H9 (cell line): ENCODE measurements at regions not wholly inside any gene's neighbourhood (a gene's known extent, or its start where the extent isn't known, plus 50 kb on each side); places are given as distances from the start of the nearest gene placed in this dataset.

Experiments used
- DNase-seq: peaks from one replicate; pipeline ENCODE4 v3.0.0-alpha.2; 2017
- H2AFZ ChIP-seq: one replicate; pipeline ENCODE4 v1.6.1; 2013; ENCODE audit warnings: mild to moderate bottlenecking, low read length, control low read depth, moderate library complexity
- H2AK5ac ChIP-seq: 2 replicates; pipeline ENCODE4 v1.6.1; 2013; ENCODE audit warnings: low read length, control low read depth, mixed read lengths; ENCODE audit not compliant: insufficient read length
- H2BK120ac ChIP-seq: one replicate; pipeline ENCODE4 v1.6.1; 2013; ENCODE audit warnings: low read depth, mild to moderate bottlenecking, low read length, control low read depth, inconsistent platforms; ENCODE audit not compliant: poor library complexity, severe bottlenecking
- H2BK12ac ChIP-seq: 2 replicates; pipeline ENCODE4 v1.6.1; 2013; ENCODE audit warnings: low read length, control low read depth, mixed read lengths, low read depth; ENCODE audit not compliant: insufficient read length
- H2BK15ac ChIP-seq: 2 replicates; pipeline ENCODE4 v1.6.1; 2013; ENCODE audit warnings: low read depth, low read length, control low read depth
- H2BK20ac ChIP-seq: one replicate; pipeline ENCODE4 v1.6.1; 2013; ENCODE audit warnings: low read depth, mild to moderate bottlenecking, low read length, control low read depth, inconsistent platforms; ENCODE audit not compliant: poor library complexity, severe bottlenecking
- H2BK5ac ChIP-seq: 2 replicates; pipeline ENCODE4 v1.6.1; 2013; ENCODE audit warnings: low read length, control low read depth, mixed read lengths; ENCODE audit not compliant: insufficient read length
- H3K14ac ChIP-seq: 2 replicates; pipeline ENCODE4 v1.6.1; 2013; ENCODE audit warnings: low read length, control low read depth; ENCODE audit not compliant: insufficient read depth
- H3K18ac ChIP-seq: 2 replicates; pipeline ENCODE4 v1.6.1; 2013; ENCODE audit warnings: low read depth, mild to moderate bottlenecking, mixed read lengths, low read length, control low read depth; ENCODE audit not compliant: insufficient read length
- H3K23ac ChIP-seq: 2 replicates; pipeline ENCODE4 v1.6.1; 2013; ENCODE audit warnings: low read length, control low read depth, mixed read lengths, low read depth; ENCODE audit not compliant: insufficient read length
- H3K23me2 ChIP-seq: 2 replicates; pipeline ENCODE4 v1.6.1; 2013; ENCODE audit warnings: low read depth, mild to moderate bottlenecking, mixed read lengths, low read length, control low read depth; ENCODE audit not compliant: insufficient read length, poor library complexity, severe bottlenecking
- H3K27ac ChIP-seq: 2 replicates; pipeline ENCODE4 v1.5.1; 2013; ENCODE audit warnings: low read length, control low read depth, mixed read lengths, low read depth; ENCODE audit not compliant: insufficient read length
- H3K27me3 ChIP-seq: 2 replicates; pipeline ENCODE4 v1.6.1; 2013; ENCODE audit warnings: low read length, control low read depth, inconsistent platforms; ENCODE audit not compliant: insufficient read depth
- H3K4ac ChIP-seq: 2 replicates; pipeline ENCODE4 v1.6.1; 2013; ENCODE audit warnings: low read depth, mild to moderate bottlenecking, control low read depth, inconsistent platforms, low read length, moderate library complexity
- H3K4me1 ChIP-seq: 2 replicates; pipeline ENCODE4 v1.6.1; 2013; ENCODE audit warnings: low read length, control low read depth, inconsistent platforms; ENCODE audit not compliant: insufficient read depth
- H3K4me2 ChIP-seq: 2 replicates; pipeline ENCODE4 v1.6.1; 2013; ENCODE audit warnings: low read length, control low read depth, mixed read lengths; ENCODE audit not compliant: insufficient read length, insufficient read depth
- H3K56ac ChIP-seq: 2 replicates; pipeline ENCODE4 v1.6.1; 2013; ENCODE audit warnings: low read depth, mild to moderate bottlenecking, mixed read lengths, low read length, control low read depth; ENCODE audit not compliant: insufficient read length
- H3K79me1 ChIP-seq: 2 replicates; pipeline ENCODE4 v1.6.1; 2013; ENCODE audit warnings: low read depth, mild to moderate bottlenecking, moderate library complexity, low read length, control low read depth, inconsistent platforms; ENCODE audit not compliant: insufficient read depth, poor library complexity, severe bottlenecking
- H3K79me2 ChIP-seq: 2 replicates; pipeline ENCODE4 v1.6.1; 2013; ENCODE audit warnings: low read length, control low read depth, inconsistent platforms; ENCODE audit not compliant: insufficient read depth
- H3K9ac ChIP-seq: 2 replicates; pipeline ENCODE4 v1.6.1; 2013; ENCODE audit warnings: low read length, control low read depth, mixed read lengths; ENCODE audit not compliant: insufficient read length; ENCODE audit errors: extremely low read depth
- H3K9me3 ChIP-seq: one replicate; pipeline ENCODE4 v1.6.1; 2013; ENCODE audit warnings: low read depth, low read length, inconsistent platforms; ENCODE audit not compliant: control insufficient read depth
- H3T11ph ChIP-seq: one replicate; pipeline ENCODE4 v1.6.1; 2013; ENCODE audit warnings: mild to moderate bottlenecking, low read length, control low read depth, inconsistent platforms
- H4K20me1 ChIP-seq: one replicate; pipeline ENCODE4 v1.6.1; 2013; ENCODE audit not compliant: control insufficient read depth, insufficient read length, insufficient read depth
- H4K5ac ChIP-seq: 2 replicates; pipeline ENCODE4 v1.6.1; 2013; ENCODE audit warnings: low read depth, mild to moderate bottlenecking, mixed read lengths, low read length, control low read depth; ENCODE audit not compliant: insufficient read length
- H4K8ac ChIP-seq: replicated peaks from 2 replicates; pipeline ENCODE4 v1.6.1; 2013; ENCODE audit warnings: low read length, control low read depth, mixed read lengths, low read depth; ENCODE audit not compliant: insufficient read length
- H4K91ac ChIP-seq: 2 replicates; pipeline ENCODE4 v1.6.1; 2013; ENCODE audit warnings: low read depth, mild to moderate bottlenecking, moderate library complexity, mixed read lengths, low read length, control low read depth; ENCODE audit not compliant: insufficient read length
- H3K27ac Mint-ChIP-seq, 3 experiments: 2 replicates in 2 of 3; 3 replicates in 1 of 3; pipeline ENCODE4 v1.8.0; 2020 to 2021; ENCODE audit warnings: mixed read lengths in 3 of 3, mild to moderate bottlenecking in 1 of 3, moderate library complexity in 1 of 3
- H3K27me3 Mint-ChIP-seq: 2 replicates; pipeline ENCODE4 v1.8.0; 2021; ENCODE audit warnings: low read depth, mild to moderate bottlenecking, moderate library complexity, mixed read lengths
- H3K36me3 Mint-ChIP-seq, 3 experiments: 2 replicates in 2 of 3; 3 replicates in 1 of 3; pipeline ENCODE4 v1.8.0; 2020 to 2021; ENCODE audit warnings: low read depth in 3 of 3, mixed read lengths in 3 of 3; ENCODE audit not compliant: insufficient read depth in 1 of 3
- H3K4me1 Mint-ChIP-seq, 2 experiments: 2 replicates each; pipeline ENCODE4 v1.8.0; 2020; ENCODE audit warnings: mixed read lengths in 2 of 2
- H3K4me3 Mint-ChIP-seq, 2 experiments: 2 replicates in 1 of 2; 3 replicates in 1 of 2; pipeline ENCODE4 v1.8.0; 2020 to 2021; ENCODE audit warnings: mild to moderate bottlenecking in 2 of 2, mixed read lengths in 2 of 2, moderate library complexity in 1 of 2
- H3K9me3 Mint-ChIP-seq, 2 experiments: 2 replicates in 1 of 2; 3 replicates in 1 of 2; pipeline ENCODE4 v1.8.0; 2020; ENCODE audit warnings: mild to moderate bottlenecking in 2 of 2, mixed read lengths in 2 of 2, moderate library complexity in 1 of 2
- WGBS: extraction: QIAGEN DNeasy Blood & Tissue Kit; methylation state at CpG from one replicate; pipeline ENCODE4 v1.1.7; 2013; ENCODE audit warnings: missing lambda C conversion rate, low lambda C conversion rate, mixed read lengths; ENCODE audit not compliant: insufficient read length; ENCODE audit errors: extremely low coverage; 5-methylcytosine and 5-hydroxymethylcytosine counted together
- TF ChIP-seq, protein P1 (sequence below): fragments of 200-600 bp; sonication (generic); conservative IDR thresholded peaks from 3 replicates; pipeline ENCODE4 v1.8.0; 2021; ENCODE audit warnings: antibody characterized with exemption, mild to moderate bottlenecking

GRCh38 chr9:86816868-86817267, 130.4 kb downstream of the GAS1 start:
- no peaks in the 10 kb centered on the region for H3K27me3 ChIP-seq
- no peak overlapping the region for H4K8ac ChIP-seq
- no peak overlapping the region for H2BK20ac ChIP-seq
- H3K79me2 ChIP-seq, result no peaks in the 10 kb centered on the region
- TF ChIP-seq, protein P1, sequence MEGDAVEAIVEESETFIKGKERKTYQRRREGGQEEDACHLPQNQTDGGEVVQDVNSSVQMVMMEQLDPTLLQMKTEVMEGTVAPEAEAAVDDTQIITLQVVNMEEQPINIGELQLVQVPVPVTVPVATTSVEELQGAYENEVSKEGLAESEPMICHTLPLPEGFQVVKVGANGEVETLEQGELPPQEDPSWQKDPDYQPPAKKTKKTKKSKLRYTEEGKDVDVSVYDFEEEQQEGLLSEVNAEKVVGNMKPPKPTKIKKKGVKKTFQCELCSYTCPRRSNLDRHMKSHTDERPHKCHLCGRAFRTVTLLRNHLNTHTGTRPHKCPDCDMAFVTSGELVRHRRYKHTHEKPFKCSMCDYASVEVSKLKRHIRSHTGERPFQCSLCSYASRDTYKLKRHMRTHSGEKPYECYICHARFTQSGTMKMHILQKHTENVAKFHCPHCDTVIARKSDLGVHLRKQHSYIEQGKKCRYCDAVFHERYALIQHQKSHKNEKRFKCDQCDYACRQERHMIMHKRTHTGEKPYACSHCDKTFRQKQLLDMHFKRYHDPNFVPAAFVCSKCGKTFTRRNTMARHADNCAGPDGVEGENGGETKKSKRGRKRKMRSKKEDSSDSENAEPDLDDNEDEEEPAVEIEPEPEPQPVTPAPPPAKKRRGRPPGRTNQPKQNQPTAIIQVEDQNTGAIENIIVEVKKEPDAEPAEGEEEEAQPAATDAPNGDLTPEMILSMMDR, result no peak
- H3K14ac ChIP-seq, result no peak overlapping the region
- H3K27ac ChIP-seq, result no peak overlapping the region
- no peak overlapping the region for H2BK12ac ChIP-seq
- H4K20me1 ChIP-seq, result no peaks in the 10 kb centered on the region
- no peak overlapping the region for H2BK5ac ChIP-seq
- no peak overlapping the region for H3K4me2 ChIP-seq
- Mint-ChIP-seq H3K27ac (no peak overlapping the region), H3K9me3 (peaks cover 10 to 17% of the 10 kb centered on the region in 2 experiments), H3K4me1 (no peaks in the 10 kb centered on the region), H3K4me3 (no peak overlapping the region), H3K27me3 (peaks cover 2% of the 10 kb centered on the region; the same call in 1 of the 2 replicates), H3K36me3 (peaks cover 3 to 12% (median 6%) of the 10 kb centered on the region in 3 experiments; a peak in 5 of 7 replicates)
- no peaks in the 10 kb centered on the region for H3K4me1 ChIP-seq
- no peak overlapping the region for H2AK5ac ChIP-seq
- no peaks in the 10 kb centered on the region for H3K79me1 ChIP-seq
- peaks cover 16% of the 10 kb centered on the region for H3K9me3 ChIP-seq
- H3K56ac ChIP-seq, result no peak overlapping the region
- no peak for DNase-seq
- no peak overlapping the region for H2AFZ ChIP-seq
- no peak overlapping the region for H3K9ac ChIP-seq
- no peak overlapping the region for H3K18ac ChIP-seq
- no peaks in the 10 kb centered on the region for H3K23me2 ChIP-seq
- no peak overlapping the region for H3T11ph ChIP-seq
- H3K23ac ChIP-seq, result no peak overlapping the region
- no peak overlapping the region for H2BK120ac ChIP-seq
- no peak overlapping the region for H2BK15ac ChIP-seq
- no peak overlapping the region for H4K5ac ChIP-seq
- no peak overlapping the region for H4K91ac ChIP-seq
- no peak overlapping the region for H3K4ac ChIP-seq
- no CpG with 5 or more reads among the region's 5 CpGs for WGBS
